Activated CD8-positive, alpha-beta memory T cell treated with anti-CD3 and anti-CD28 coated beads, Interleukin-2, amount 10 ng/mL, durations not matched to agents 7 days and 5 days (primary cell): ENCODE measurements at regions not wholly inside any gene's neighbourhood (a gene's known extent, or its start where the extent isn't known, plus 50 kb on each side); places are given as distances from the start of the nearest gene placed in this dataset.

Experiments
- ATAC-seq: fragments of 150-1000 bp; cut with Tn5 transposase; one replicate; pipeline ENCODE4 v1.10.0; 2021; ENCODE audit warnings: moderate library complexity
- CTCF ChIA-PET: fragments of 350-600 bp; sonication (Branson Sonifier 250); formaldehyde crosslinking; loops from one replicate; lab custom pipeline; 2021; ENCODE audit warnings: antibody characterized with exemption; lab: Charles Lee
- DNase-seq: peaks from one replicate; pipeline ENCODE4 v3.0.0-alpha.2; 2020
- H3K27ac Mint-ChIP-seq: one replicate; pipeline ENCODE4 v1.8.0; 2021; ENCODE audit warnings: mild to moderate bottlenecking, mixed read lengths
- H3K27me3 Mint-ChIP-seq: one replicate; pipeline ENCODE4 v1.8.0; 2021; ENCODE audit warnings: mixed read lengths
- H3K36me3 Mint-ChIP-seq: one replicate; pipeline ENCODE4 v1.8.0; 2021; ENCODE audit warnings: mild to moderate bottlenecking, mixed read lengths
- H3K4me1 Mint-ChIP-seq: one replicate; pipeline ENCODE4 v1.8.0; 2021; ENCODE audit warnings: mixed read lengths
- H3K4me3 Mint-ChIP-seq: one replicate; pipeline ENCODE4 v1.8.0; 2021; ENCODE audit warnings: mild to moderate bottlenecking, moderate library complexity, mixed read lengths
- H3K9me3 Mint-ChIP-seq: one replicate; pipeline ENCODE4 v1.8.0; 2022; ENCODE audit warnings: low read depth, mixed read lengths

- Mint-ChIP-seq H3K36me3 (no peaks in the 10 kb centered on the region), H3K27ac (no peak overlapping the region), H3K9me3 (no peaks in the 10 kb centered on the region), H3K4me1 (no peaks in the 10 kb centered on the region), H3K27me3 (no peaks in the 10 kb centered on the region), H3K4me3 (no peak overlapping the region)
- CTCF ChIA-PET, result no interaction called here
- ATAC-seq, result no peak
- DNase-seq, result no peak
Measured at GRCh38 chr9:16119261-16120230, 566.7 kb downstream of the CCDC171 start.

DNA sequence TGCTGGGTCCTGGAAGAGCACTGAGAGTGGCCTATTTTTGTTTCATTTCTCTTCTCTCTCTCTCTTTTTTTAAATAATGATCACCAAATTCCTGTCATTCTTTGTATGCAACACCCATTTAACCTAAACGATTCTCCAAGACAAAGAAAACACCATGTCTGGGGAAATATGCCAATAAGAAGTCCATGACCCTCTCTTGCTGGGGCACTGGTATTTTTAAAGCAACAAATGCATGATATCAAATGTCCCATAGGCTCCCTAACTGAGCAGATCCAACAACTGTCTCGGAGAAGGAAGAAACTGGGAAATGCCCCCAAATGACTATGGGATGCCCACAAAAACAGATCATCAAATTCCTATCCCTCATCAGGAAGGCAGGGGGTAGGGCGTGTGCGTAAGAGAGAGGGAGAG is 567.4 kb downstream of the CCDC171 start:
- ATAC-seq (no peak), DNase-seq (no peak)
- Mint-ChIP-seq H3K4me1 (no peaks in the 10 kb centered on the region), H3K4me3 (no peak overlapping the region), H3K27ac (no peak overlapping the region), H3K27me3 (no peaks in the 10 kb centered on the region), H3K9me3 (no peaks in the 10 kb centered on the region), H3K36me3 (no peaks in the 10 kb centered on the region)
- CTCF ChIA-PET, result no interaction called here

DNA sequence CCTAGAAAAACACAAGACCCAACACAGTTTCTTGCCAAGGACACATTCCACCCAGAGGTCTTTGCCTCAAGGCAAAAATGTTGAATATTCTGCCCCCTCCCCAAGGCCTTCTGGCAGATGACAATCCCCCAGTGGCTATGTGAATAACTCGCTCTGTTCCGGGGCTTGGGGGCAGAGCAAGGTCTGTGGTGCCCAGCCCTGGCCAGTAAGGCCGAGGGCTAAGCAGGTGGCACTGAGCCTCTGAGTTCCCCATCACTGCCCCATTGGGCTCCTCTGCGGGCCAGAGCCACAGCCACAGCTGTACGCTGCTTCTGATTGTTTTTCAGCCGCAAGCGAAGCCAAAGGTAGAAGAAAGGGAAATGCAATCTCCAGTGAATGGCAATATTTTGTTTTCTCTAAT is 567.9 kb downstream of the CCDC171 start:
- Mint-ChIP-seq H3K36me3 (no peaks in the 10 kb centered on the region), H3K27me3 (no peaks in the 10 kb centered on the region), H3K27ac (no peak overlapping the region), H3K4me3 (no peak overlapping the region), H3K9me3 (no peaks in the 10 kb centered on the region), H3K4me1 (no peaks in the 10 kb centered on the region)
- CTCF ChIA-PET, result no interaction called here
- ATAC-seq (no peak), DNase-seq (no peak)

- H3K36me3 Mint-ChIP-seq, result no peaks in the 10 kb centered on the region
- DNase-seq (no peak), ATAC-seq (no peak)
- CTCF ChIA-PET, result no interaction called here
- H3K4me1 Mint-ChIP-seq, result no peaks in the 10 kb centered on the region
- H3K4me3 Mint-ChIP-seq, result no peak overlapping the region
- no peak overlapping the region for H3K27ac Mint-ChIP-seq
- no peaks in the 10 kb centered on the region for H3K27me3 Mint-ChIP-seq
- H3K9me3 Mint-ChIP-seq, result no peaks in the 10 kb centered on the region
Measured at GRCh38 chr9:16121168-16121567, 568.3 kb downstream of the CCDC171 start.

DNA sequence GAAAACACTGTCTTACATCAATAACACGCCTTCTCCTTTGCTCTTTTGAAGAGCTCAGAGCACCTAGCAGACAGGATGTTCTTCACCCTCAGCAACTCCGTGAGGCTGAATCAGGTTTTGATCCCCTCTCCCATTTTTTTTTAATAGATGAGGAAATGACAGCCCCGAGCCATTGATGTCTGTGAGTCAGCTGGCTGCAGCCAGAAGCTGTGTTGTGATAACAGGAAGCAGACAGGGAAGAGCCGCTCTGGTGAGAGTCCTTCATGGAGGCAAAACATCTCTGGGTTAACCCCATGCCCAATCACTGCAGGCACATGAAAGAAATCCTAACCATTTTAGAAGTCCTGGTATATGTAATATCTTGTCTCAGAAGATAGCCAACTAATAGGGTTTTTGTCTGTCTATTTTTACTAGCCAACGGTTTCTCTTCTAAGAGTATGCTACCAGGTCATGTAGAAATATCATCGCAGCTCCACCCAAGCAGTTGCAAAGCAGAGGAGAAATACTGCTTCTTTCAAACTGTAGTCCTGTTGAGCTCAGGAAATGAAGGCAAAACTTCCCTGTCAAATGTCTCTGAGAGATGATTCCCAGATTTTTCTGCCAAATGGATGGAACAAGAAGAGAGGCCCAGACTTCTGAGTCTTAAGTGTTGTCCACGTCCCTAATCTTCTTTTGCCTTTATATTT is 568.9 kb downstream of the CCDC171 start:
- Mint-ChIP-seq H3K9me3 (no peaks in the 10 kb centered on the region), H3K4me3 (no peak overlapping the region), H3K27ac (no peak overlapping the region), H3K4me1 (no peaks in the 10 kb centered on the region), H3K27me3 (no peaks in the 10 kb centered on the region), H3K36me3 (no peaks in the 10 kb centered on the region)
- CTCF ChIA-PET, result no interaction called here
- DNase-seq (no peak), ATAC-seq (no peak)

- H3K4me1 Mint-ChIP-seq, result no peaks in the 10 kb centered on the region
- ATAC-seq (no peak), DNase-seq (no peak)
- CTCF ChIA-PET, result no interaction called here
- H3K27me3 Mint-ChIP-seq, result no peaks in the 10 kb centered on the region
- no peaks in the 10 kb centered on the region for H3K36me3 Mint-ChIP-seq
- H3K4me3 Mint-ChIP-seq, result no peak overlapping the region
- no peaks in the 10 kb centered on the region for H3K9me3 Mint-ChIP-seq
- no peak overlapping the region for H3K27ac Mint-ChIP-seq
Measured at GRCh38 chr9:16125629-16126028, 572.8 kb downstream of the CCDC171 start.

DNA sequence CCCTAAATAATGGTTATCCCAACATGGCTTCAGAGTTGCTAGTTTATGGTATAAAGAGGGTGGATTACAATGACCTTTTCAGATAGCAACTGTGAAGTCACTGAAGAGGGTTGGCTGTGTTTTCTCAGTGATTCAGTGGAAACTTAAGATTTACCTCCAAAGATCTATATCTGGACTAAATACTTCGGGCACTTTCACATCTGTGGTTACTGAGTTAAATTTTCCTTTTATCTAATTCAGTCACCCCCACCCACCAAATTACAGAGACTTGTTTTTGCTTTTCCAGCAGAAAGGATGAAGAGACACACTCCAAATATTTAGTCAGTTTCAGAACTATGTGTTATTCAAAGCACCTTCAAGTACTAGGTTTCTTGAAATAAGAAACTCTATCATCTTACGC is 573.2 kb downstream of the CCDC171 start:
- Mint-ChIP-seq H3K4me1 (no peaks in the 10 kb centered on the region), H3K36me3 (no peaks in the 10 kb centered on the region), H3K27me3 (no peaks in the 10 kb centered on the region), H3K4me3 (no peak overlapping the region), H3K27ac (no peak overlapping the region), H3K9me3 (no peaks in the 10 kb centered on the region)
- DNase-seq (no peak), ATAC-seq (no peak)
- CTCF ChIA-PET, result no interaction called here

GRCh38 chr9:16128003-16128402 is 575.2 kb downstream of the CCDC171 start:
- no peak overlapping the region for H3K27ac Mint-ChIP-seq
- no peaks in the 10 kb centered on the region for H3K27me3 Mint-ChIP-seq
- no peaks in the 10 kb centered on the region for H3K4me1 Mint-ChIP-seq
- H3K36me3 Mint-ChIP-seq, result no peaks in the 10 kb centered on the region
- no peaks in the 10 kb centered on the region for H3K9me3 Mint-ChIP-seq
- no peak overlapping the region for H3K4me3 Mint-ChIP-seq
- CTCF ChIA-PET, result no interaction called here
- ATAC-seq, result no peak
- no peak for DNase-seq

DNA sequence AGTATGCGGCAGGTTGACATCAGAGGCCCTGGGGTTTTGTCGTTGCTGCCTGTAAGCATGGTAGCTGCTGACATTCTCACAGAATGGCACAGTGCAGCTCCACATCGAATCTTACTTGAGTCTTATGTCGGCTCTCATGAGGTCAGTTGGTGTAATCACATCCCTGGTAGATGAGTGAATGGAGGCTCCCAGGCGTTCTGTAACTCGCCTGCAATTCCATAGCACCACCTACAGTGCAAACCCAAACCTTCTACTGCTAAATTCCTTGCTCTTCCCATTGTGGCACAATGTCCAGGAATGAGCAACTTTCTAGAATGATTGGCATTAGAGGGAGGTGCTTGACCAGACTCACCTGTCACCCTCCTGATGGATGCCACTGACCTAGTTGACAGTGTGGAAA is 578.4 kb downstream of the CCDC171 start:
- CTCF ChIA-PET, result no interaction called here
- Mint-ChIP-seq H3K9me3 (no peaks in the 10 kb centered on the region), H3K36me3 (no peaks in the 10 kb centered on the region), H3K27ac (no peak overlapping the region), H3K27me3 (no peaks in the 10 kb centered on the region), H3K4me3 (no peak overlapping the region), H3K4me1 (no peaks in the 10 kb centered on the region)
- no peak for ATAC-seq
- no peak for DNase-seq

DNA sequence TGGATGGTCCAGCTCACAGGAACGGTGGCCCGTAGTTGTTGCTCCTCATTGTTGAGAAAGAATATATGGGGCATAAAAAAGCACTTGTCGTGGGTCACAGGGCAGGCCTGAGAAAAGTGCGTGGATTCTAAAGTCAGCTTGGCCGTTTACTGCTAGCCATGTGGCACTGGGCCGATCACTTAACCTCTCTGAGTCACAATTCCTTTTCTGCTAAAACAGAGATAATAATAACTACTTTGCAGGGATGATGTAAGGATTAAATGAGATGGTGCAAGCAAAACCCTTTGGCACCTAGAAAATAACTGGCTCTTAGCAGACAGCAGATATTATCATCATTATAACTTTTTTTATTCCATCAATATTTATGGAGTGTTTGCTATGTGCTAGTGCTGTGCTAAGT is 579.7 kb downstream of the CCDC171 start:
- H3K27me3 Mint-ChIP-seq, result no peaks in the 10 kb centered on the region
- CTCF ChIA-PET, result no interaction called here
- DNase-seq, result no peak
- no peak overlapping the region for H3K4me3 Mint-ChIP-seq
- no peak for ATAC-seq
- H3K27ac Mint-ChIP-seq, result no peak overlapping the region
- H3K9me3 Mint-ChIP-seq, result no peaks in the 10 kb centered on the region
- H3K4me1 Mint-ChIP-seq, result no peaks in the 10 kb centered on the region
- H3K36me3 Mint-ChIP-seq, result no peaks in the 10 kb centered on the region

GRCh38 chr9:16133032-16133431 is 580.2 kb downstream of the CCDC171 start:
- ATAC-seq (no peak), DNase-seq (no peak)
- Mint-ChIP-seq H3K27ac (no peak overlapping the region), H3K36me3 (no peaks in the 10 kb centered on the region), H3K27me3 (no peaks in the 10 kb centered on the region), H3K9me3 (no peaks in the 10 kb centered on the region), H3K4me3 (no peak overlapping the region), H3K4me1 (no peaks in the 10 kb centered on the region)
- CTCF ChIA-PET, result interaction anchor here (1.6 kb wide), 1 partner anchor 10 kb away, joined by 5 read pairs; no protein-coding TSS in a partner anchor

- no peak for DNase-seq
- Mint-ChIP-seq H3K4me1 (no peaks in the 10 kb centered on the region), H3K36me3 (no peaks in the 10 kb centered on the region), H3K4me3 (no peak overlapping the region), H3K27ac (no peak overlapping the region), H3K9me3 (no peaks in the 10 kb centered on the region), H3K27me3 (no peaks in the 10 kb centered on the region)
- no peak for ATAC-seq
- CTCF ChIA-PET, result interaction anchor here (1.6 kb wide), 1 partner anchor 10 kb away, joined by 5 read pairs; no protein-coding TSS in a partner anchor
Measured at GRCh38 chr9:16133556-16134227, 580.8 kb downstream of the CCDC171 start.

- Mint-ChIP-seq H3K4me3 (no peak overlapping the region), H3K36me3 (no peaks in the 10 kb centered on the region), H3K27ac (no peak overlapping the region), H3K27me3 (no peaks in the 10 kb centered on the region), H3K9me3 (no peaks in the 10 kb centered on the region), H3K4me1 (no peaks in the 10 kb centered on the region)
- ATAC-seq (no peak), DNase-seq (no peak)
- CTCF ChIA-PET, result interaction anchor here (1.6 kb wide), 1 partner anchor 9 kb away, joined by 5 read pairs; no protein-coding TSS in a partner anchor
Measured at GRCh38 chr9:16134351-16134750, 581.5 kb downstream of the CCDC171 start.
